Keratinocyte (primary cell): ENCODE measurements at regions not wholly inside any gene's neighbourhood (a gene's known extent, or its start where the extent isn't known, plus 50 kb on each side); places are given as distances from the start of the nearest gene placed in this dataset.

Experiments used
- DNase-seq: peaks from one replicate; pipeline ENCODE4 v3.0.0-alpha.2; 2011; ENCODE audit warnings: low read depth, missing footprints, low spot score
- FAIRE-seq: peaks from 2 replicates; lab custom pipeline; 2011; peaks lifted over from hg19 to GRCh38; lab: Jason Lieb, UNC
- H2AFZ ChIP-seq: 2 replicates; pipeline ENCODE4 v1.6.0; 2012; ENCODE audit warnings: low read length, control low read depth, inconsistent platforms; ENCODE audit not compliant: control insufficient read depth
- H3K27ac ChIP-seq: 2 replicates; pipeline ENCODE4 v1.5.1; 2011; ENCODE audit warnings: low read length; ENCODE audit not compliant: control insufficient read depth, insufficient read depth
- H3K27me3 ChIP-seq: 3 replicates; pipeline ENCODE4 v1.6.0; 2011; ENCODE audit warnings: low read length; ENCODE audit not compliant: control insufficient read depth, insufficient read depth; ENCODE audit errors: extremely low read depth
- H3K36me3 ChIP-seq, 2 experiments: 2 replicates in 1 of 2; 3 replicates in 1 of 2; pipeline ENCODE4 v1.5.1; 2011; ENCODE audit warnings: low read length in 2 of 2, mild to moderate bottlenecking in 1 of 2; ENCODE audit not compliant: control insufficient read depth in 2 of 2, insufficient read depth in 2 of 2; ENCODE audit errors: extremely low read depth in 1 of 2
- H3K4me1 ChIP-seq: 3 replicates; pipeline ENCODE4 v1.5.1; 2011; ENCODE audit warnings: low read length; ENCODE audit not compliant: control insufficient read depth, insufficient read depth; ENCODE audit errors: extremely low read depth
- H3K4me2 ChIP-seq: 3 replicates; pipeline ENCODE4 v1.6.0; 2011; ENCODE audit warnings: low read depth, low read length; ENCODE audit not compliant: control insufficient read depth, insufficient read depth; ENCODE audit errors: extremely low read depth
- H3K4me3 ChIP-seq, 3 experiments: fragments of 200-600 bp in 1 of 3; sonication (generic) in 1 of 3; 2 replicates in 2 of 3; 3 replicates in 1 of 3; pipeline ENCODE4 v1.5.1; 2011 to 2016; ENCODE audit warnings: low read length in 3 of 3, mild to moderate bottlenecking in 3 of 3, control low read depth in 2 of 3, inconsistent platforms in 1 of 3, low read depth in 1 of 3, mixed read lengths in 1 of 3, mixed run types in 1 of 3, moderate library complexity in 1 of 3; ENCODE audit not compliant: control insufficient read depth in 2 of 3, insufficient read depth in 2 of 3; ENCODE audit errors: extremely low read depth in 1 of 3
- H3K79me2 ChIP-seq: 2 replicates; pipeline ENCODE4 v1.6.0; 2012; ENCODE audit warnings: low read length; ENCODE audit not compliant: control insufficient read depth, insufficient read depth
- H3K9ac ChIP-seq: 3 replicates; pipeline ENCODE4 v1.6.0; 2011; ENCODE audit warnings: low read length; ENCODE audit not compliant: control insufficient read depth, insufficient read depth; ENCODE audit errors: extremely low read depth
- H3K9me1 ChIP-seq: 3 replicates; pipeline ENCODE4 v1.6.0; 2011; ENCODE audit warnings: low read length; ENCODE audit not compliant: control insufficient read depth, insufficient read depth; ENCODE audit errors: extremely low read depth
- H3K9me3 ChIP-seq: 2 replicates; pipeline ENCODE4 v1.5.1; 2012; ENCODE audit warnings: low read depth, low read length; ENCODE audit not compliant: control insufficient read depth
- H4K20me1 ChIP-seq: 3 replicates; pipeline ENCODE4 v1.6.0; 2011; ENCODE audit warnings: low read length; ENCODE audit not compliant: control insufficient read depth, insufficient read depth; ENCODE audit errors: extremely low read depth
- EZH2 ChIP-seq: IDR thresholded peaks from one replicate; pipeline ENCODE4 v1.6.1; 2012; ENCODE audit warnings: inconsistent platforms, mild to moderate bottlenecking, low read length, moderate library complexity
- dilution Hi-C: fragments of 300-500 bp; cut with MboI; formaldehyde crosslinking; loops from one replicate; pipeline ENCODE4 v1.7.0; 2020; ENCODE audit warnings: low sequenced_read_pairs; ENCODE audit not compliant: extremely low pct_ligation_motif_present
- TF ChIP-seq, protein P1 (sequence below), 3 experiments: IDR thresholded peaks in 1 of 3; conservative IDR thresholded peaks in 1 of 3; optimal IDR thresholded peaks in 1 of 3; 2 replicates in 2 of 3; 3 replicates in 1 of 3; pipeline versions ENCODE3 to v1.5.1; 2011; ENCODE audit warnings: low read length in 3 of 3, mild to moderate bottlenecking in 3 of 3, moderate library complexity in 2 of 3, control low read depth in 1 of 3, inconsistent platforms in 1 of 3; ENCODE audit not compliant: insufficient read depth in 2 of 3; ENCODE audit errors: extremely low read depth in 1 of 3

DNA sequence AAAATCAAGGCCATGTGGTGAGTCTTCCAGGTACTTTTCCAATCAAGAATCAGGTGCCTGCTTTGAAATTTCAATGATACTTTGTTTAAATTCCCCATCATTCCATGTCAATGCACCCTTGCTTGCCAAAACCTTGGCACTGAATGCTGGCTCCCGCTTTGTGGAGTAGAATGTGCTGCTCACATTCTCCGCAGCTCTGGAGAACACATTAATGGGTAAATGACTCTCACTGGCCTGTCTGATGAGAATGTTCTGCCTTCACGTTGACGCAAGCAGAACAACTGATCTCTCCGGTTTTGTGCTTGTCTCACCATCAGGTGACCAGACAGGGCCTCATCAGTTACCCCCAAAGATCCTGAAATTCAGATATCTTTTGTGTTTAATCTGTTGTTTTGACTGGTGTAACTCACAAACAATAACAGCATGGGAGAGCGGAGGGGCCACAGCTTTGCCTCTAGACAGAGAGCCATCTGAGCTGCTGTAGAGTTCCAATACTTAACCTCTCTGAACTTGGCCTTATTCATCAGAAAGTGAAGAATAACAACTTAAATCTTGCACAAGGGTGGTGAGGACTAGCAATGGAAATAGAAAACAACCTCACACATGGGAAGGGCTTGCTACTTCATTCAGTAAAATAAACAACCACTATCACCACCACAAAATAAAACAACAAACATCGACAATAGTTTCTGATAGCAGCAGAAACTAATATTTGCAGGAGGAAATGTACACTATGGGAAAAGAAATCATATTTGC, 276.9 kb upstream of the IGFBP3 start:
- Histone ChIP-seq H3K9ac (no peak overlapping the region), H3K79me2 (no peaks in the 10 kb centered on the region), H3K9me1 (no peaks in the 10 kb centered on the region), H3K9me3 (no peaks in the 10 kb centered on the region), H3K27ac (no peak overlapping the region), H3K27me3 (no peaks in the 10 kb centered on the region), H3K4me2 (no peak overlapping the region), H3K4me3 (no peak overlapping the region), H3K4me1 (no peaks in the 10 kb centered on the region), H4K20me1 (no peaks in the 10 kb centered on the region), H2AFZ (no peak overlapping the region), H3K36me3 (no peaks in the 10 kb centered on the region)
- dilution Hi-C loops = no loop called here
- FAIRE-seq (no peak), DNase-seq (no peak)
- TF ChIP-seq, protein P1, sequence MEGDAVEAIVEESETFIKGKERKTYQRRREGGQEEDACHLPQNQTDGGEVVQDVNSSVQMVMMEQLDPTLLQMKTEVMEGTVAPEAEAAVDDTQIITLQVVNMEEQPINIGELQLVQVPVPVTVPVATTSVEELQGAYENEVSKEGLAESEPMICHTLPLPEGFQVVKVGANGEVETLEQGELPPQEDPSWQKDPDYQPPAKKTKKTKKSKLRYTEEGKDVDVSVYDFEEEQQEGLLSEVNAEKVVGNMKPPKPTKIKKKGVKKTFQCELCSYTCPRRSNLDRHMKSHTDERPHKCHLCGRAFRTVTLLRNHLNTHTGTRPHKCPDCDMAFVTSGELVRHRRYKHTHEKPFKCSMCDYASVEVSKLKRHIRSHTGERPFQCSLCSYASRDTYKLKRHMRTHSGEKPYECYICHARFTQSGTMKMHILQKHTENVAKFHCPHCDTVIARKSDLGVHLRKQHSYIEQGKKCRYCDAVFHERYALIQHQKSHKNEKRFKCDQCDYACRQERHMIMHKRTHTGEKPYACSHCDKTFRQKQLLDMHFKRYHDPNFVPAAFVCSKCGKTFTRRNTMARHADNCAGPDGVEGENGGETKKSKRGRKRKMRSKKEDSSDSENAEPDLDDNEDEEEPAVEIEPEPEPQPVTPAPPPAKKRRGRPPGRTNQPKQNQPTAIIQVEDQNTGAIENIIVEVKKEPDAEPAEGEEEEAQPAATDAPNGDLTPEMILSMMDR (optimal IDR thresholded peaks at IDR 0.05 in 1 of 3, IDR thresholded peaks at IDR 0.05 in 1 of 3, conservative IDR thresholded peaks at IDR 0.05 in 1 of 3; ENCODE audit: extremely low read depth in 1 of 3, insufficient read depth in 2 of 3, low read length in 3 of 3) = no peak
- TF ChIP-seq EZH2 = no peak

DNA sequence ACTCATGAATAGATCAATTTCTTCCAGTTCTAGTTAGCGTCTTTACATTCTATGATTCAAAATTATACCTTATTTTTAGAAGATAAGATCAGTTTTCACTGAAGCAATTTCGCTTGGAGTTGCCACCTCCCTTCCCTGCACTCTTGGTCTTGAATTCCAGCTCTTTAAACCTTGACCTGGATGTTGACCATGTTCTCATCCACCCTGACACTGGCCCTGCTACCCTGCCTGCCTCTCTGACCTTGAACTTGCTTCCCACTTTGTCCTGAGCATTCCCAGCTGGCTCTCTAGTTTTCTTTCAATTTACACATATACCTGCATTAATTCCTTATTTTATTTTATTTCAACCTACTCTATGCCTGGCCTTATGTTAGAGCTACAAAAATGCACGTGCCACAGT, 274.9 kb upstream of the IGFBP3 start:
- H3K27me3 ChIP-seq = no peaks in the 10 kb centered on the region
- dilution Hi-C loops = no loop called here
- TF ChIP-seq, protein P1 (optimal IDR thresholded peaks at IDR 0.05 in 1 of 3, IDR thresholded peaks at IDR 0.05 in 1 of 3, conservative IDR thresholded peaks at IDR 0.05 in 1 of 3; ENCODE audit: extremely low read depth in 1 of 3, insufficient read depth in 2 of 3, low read length in 3 of 3) = no peak
- no peak for TF ChIP-seq EZH2
- H3K79me2 ChIP-seq = no peaks in the 10 kb centered on the region
- H3K9ac ChIP-seq = no peak overlapping the region
- H3K4me3 ChIP-seq = no peak overlapping the region
- H3K4me2 ChIP-seq = no peak overlapping the region
- H3K9me1 ChIP-seq = no peaks in the 10 kb centered on the region
- H3K36me3 ChIP-seq = no peaks in the 10 kb centered on the region
- no peaks in the 10 kb centered on the region for H4K20me1 ChIP-seq
- no peak overlapping the region for H3K27ac ChIP-seq
- no peaks in the 10 kb centered on the region for H3K9me3 ChIP-seq
- DNase-seq = no peak
- H3K4me1 ChIP-seq = peaks cover 17% of the 10 kb centered on the region
- FAIRE-seq = no peak
- no peak overlapping the region for H2AFZ ChIP-seq
